A673 (cell line): ENCODE measurements at regions not wholly inside any gene's neighbourhood (a gene's known extent, or its start where the extent isn't known, plus 50 kb on each side); places are given as distances from the start of the nearest gene placed in this dataset.
A peak's percentile ranks its signal among the peaks of the same experiment; 100 is the strongest.

Experiments used
- BruUV-seq: library from RNA; stranded (reverse); fragments of 400-500 nt; replicated peaks from 2 replicates; lab custom pipeline; 2021; lab: Mats Ljungman, UMichigan
- CTCF ChIA-PET: fragments of 300-600 bp; sonication (Branson Sonifier 250); formaldehyde crosslinking; loops from one replicate; lab custom pipeline; 2022; ENCODE audit warnings: antibody characterized with exemption; lab: Charles Lee
- POLR2A ChIA-PET: fragments of 300-600 bp; sonication (Branson Sonifier 250); formaldehyde crosslinking; loops from one replicate; lab custom pipeline; 2022; ENCODE audit warnings: antibody characterized with exemption; ENCODE audit not compliant: low non-redundant PET; lab: Charles Lee
- DNase-seq: peaks from one replicate; pipeline ENCODE4 v3.0.0-alpha.2; 2015; ENCODE audit warnings: low spot score
- H3K27ac ChIP-seq: fragments of 200-600 bp; sonication (generic); 2 replicates; pipeline ENCODE4 v1.5.1; 2016; ENCODE audit warnings: mixed run types, low read depth, mild to moderate bottlenecking, mixed read lengths, antibody characterized with exemption, low read length; ENCODE audit not compliant: poor library complexity, severe bottlenecking
- H3K27me3 ChIP-seq: fragments of 200-600 bp; sonication (generic); replicated peaks from 2 replicates; pipeline ENCODE4 v1.6.1; 2017; ENCODE audit warnings: mixed run types, low read depth, mild to moderate bottlenecking, mixed read lengths, antibody characterized with exemption, low read length; ENCODE audit not compliant: insufficient read depth, poor library complexity
- H3K36me3 ChIP-seq: fragments of 200-600 bp; sonication (generic); 2 replicates; pipeline ENCODE4 v1.6.1; 2016; ENCODE audit warnings: mixed run types, mild to moderate bottlenecking, mixed read lengths, antibody characterized with exemption, low read length; ENCODE audit not compliant: insufficient read depth, poor library complexity, severe bottlenecking
- H3K4me1 ChIP-seq: fragments of 200-600 bp; sonication (generic); 2 replicates; pipeline ENCODE4 v1.6.1; 2017; ENCODE audit warnings: mixed run types, mild to moderate bottlenecking, mixed read lengths, antibody characterized with exemption, low read length; ENCODE audit not compliant: insufficient read depth, poor library complexity, severe bottlenecking
- H3K4me3 ChIP-seq: fragments of 200-600 bp; sonication (generic); 2 replicates; pipeline ENCODE4 v1.5.1; 2016; ENCODE audit warnings: low read depth, mixed run types, mild to moderate bottlenecking, mixed read lengths, low read length; ENCODE audit not compliant: poor library complexity, severe bottlenecking
- H3K9me3 ChIP-seq: fragments of 200-600 bp; sonication (generic); 2 replicates; pipeline ENCODE4 v1.6.1; 2016; ENCODE audit warnings: mixed run types, low read depth, mild to moderate bottlenecking, mixed read lengths, antibody characterized with exemption, low read length; ENCODE audit not compliant: poor library complexity, severe bottlenecking
- CTCF ChIP-seq: fragments of 300-800, 200-600 bp; sonication (generic); conservative IDR thresholded peaks from 2 replicates; pipeline ENCODE4 v1.5.1; 2017; ENCODE audit warnings: low read depth, mild to moderate bottlenecking, antibody characterized with exemption, low read length, moderate library complexity, mixed read lengths
- EZH2 ChIP-seq: fragments of 200-600 bp; sonication (generic); IDR thresholded peaks from 2 replicates; pipeline ENCODE4 v1.6.1; 2017; ENCODE audit warnings: borderline replicate concordance, low read depth, mild to moderate bottlenecking, mixed read lengths, antibody characterized with exemption, low read length; ENCODE audit not compliant: poor library complexity, severe bottlenecking
- intact Hi-C: fragments of 100-400 bp; cut with micrococcal nuclease; formaldehyde crosslinking; loops from one replicate; pipeline ENCODE4 v1.10.0; 2022; ENCODE audit not compliant: unreplicated experiment

- no peaks in the 10 kb centered on the region for H3K9me3 ChIP-seq
- POLR2A ChIA-PET: no interaction called here
- H3K4me1 ChIP-seq: no peaks in the 10 kb centered on the region
- no peak overlapping the region for H3K4me3 ChIP-seq
- CTCF ChIA-PET: interaction anchor here (0.6 kb wide), 1 partner anchor 15 kb away, joined by 4 read pairs; no protein-coding TSS in a partner anchor
- H3K27ac ChIP-seq: no peak overlapping the region
- TF ChIP-seq EZH2 (no peak), CTCF (no peak)
- intact Hi-C loops: loop anchor here (5.0 kb wide), 1 partner anchor 52 kb away; no protein-coding TSS in a partner anchor
- H3K36me3 ChIP-seq: no peaks in the 10 kb centered on the region
- DNase-seq: no peak
- peaks cover 12% of the 10 kb centered on the region for H3K27me3 ChIP-seq
- no TSS peak for BruUV-seq
Measured at GRCh38 chr4:108519911-108520601, 100.3 kb upstream of the RPL34 start.

- Histone ChIP-seq H3K36me3 (no peaks in the 10 kb centered on the region), H3K4me1 (no peaks in the 10 kb centered on the region), H3K9me3 (no peaks in the 10 kb centered on the region), H3K27me3 (peaks cover 15% of the 10 kb centered on the region), H3K27ac (no peak overlapping the region), H3K4me3 (no peak overlapping the region)
- intact Hi-C loops: no loop called here
- DNase-seq: no peak
- POLR2A ChIA-PET: no interaction called here
- no TSS peak for BruUV-seq
- TF ChIP-seq EZH2: no peak
- no peak for TF ChIP-seq CTCF
- CTCF ChIA-PET: interaction anchor here (0.6 kb wide), 1 partner anchor 15 kb away, joined by 4 read pairs; no protein-coding TSS in a partner anchor
Measured at GRCh38 chr4:108519208-108519833, 101.1 kb upstream of the RPL34 start.

GRCh38 chr4:108512615-108513505 is 107.5 kb upstream of the RPL34 start:
- no peaks in the 10 kb centered on the region for H3K4me1 ChIP-seq
- CTCF ChIA-PET: interaction anchor here (1.2 kb wide), 1 partner anchor 494 kb away, joined by 3 read pairs; no protein-coding TSS in a partner anchor
- intact Hi-C loops: no loop called here
- no peaks in the 10 kb centered on the region for H3K36me3 ChIP-seq
- DNase-seq: peak; percentile 43
- peaks cover 33% of the 10 kb centered on the region for H3K27me3 ChIP-seq
- no peak for TF ChIP-seq EZH2
- TF ChIP-seq CTCF: peak; percentile 47
- no peaks in the 10 kb centered on the region for H3K9me3 ChIP-seq
- POLR2A ChIA-PET: no interaction called here
- H3K27ac ChIP-seq: no peak overlapping the region
- BruUV-seq: no TSS peak
- H3K4me3 ChIP-seq: no peak overlapping the region
